HEK293 (cell line): ENCODE measurements at regions not wholly inside any gene's neighbourhood (a gene's known extent, or its start where the extent isn't known, plus 50 kb on each side); places are given as distances from the start of the nearest gene placed in this dataset.

Experiments used
- CTCF ChIP-seq: fragments of 450-650 bp; formaldehyde crosslinking; IDR thresholded peaks from 2 replicates; pipeline ENCODE4 v1.5.1; 2016; ENCODE audit warnings: missing biosample characterization, missing genetic modification characterization
- RBAK ChIP-seq: fragments of 450-650 bp; formaldehyde crosslinking; IDR thresholded peaks from 2 replicates; pipeline ENCODE4 v1.5.1; 2016; ENCODE audit warnings: missing biosample characterization, missing genetic modification characterization
- YY1 ChIP-seq: fragments of 450-650 bp; formaldehyde crosslinking; IDR thresholded peaks from 2 replicates; pipeline ENCODE4 v1.5.1; 2018; ENCODE audit warnings: missing biosample characterization, missing genetic modification characterization
- ZFHX2 ChIP-seq: fragments of 450-650 bp; formaldehyde crosslinking; conservative IDR thresholded peaks from 2 replicates; pipeline ENCODE4 v1.5.1; 2016; ENCODE audit warnings: missing biosample characterization, missing genetic modification characterization
- ZFP69B ChIP-seq: fragments of 450-650 bp; formaldehyde crosslinking; IDR thresholded peaks from 2 replicates; pipeline ENCODE4 v1.5.1; 2016; ENCODE audit warnings: missing biosample characterization, missing genetic modification characterization
- ZNF146 ChIP-seq: fragments of 450-650 bp; formaldehyde crosslinking; IDR thresholded peaks from 2 replicates; pipeline ENCODE4 v1.5.1; 2016; ENCODE audit warnings: missing biosample characterization, missing genetic modification characterization
- ZNF214 ChIP-seq: fragments of 450-650 bp; formaldehyde crosslinking; IDR thresholded peaks from 2 replicates; pipeline ENCODE4 v1.5.1; 2017; ENCODE audit warnings: missing biosample characterization, mild to moderate bottlenecking, missing genetic modification characterization, borderline replicate concordance
- ZNF274 ChIP-seq, 2 experiments: fragments of 200-500 bp in 1 of 2; fragments of 450-650 bp in 1 of 2; sonication (Bioruptor generic) in 1 of 2; formaldehyde crosslinking in 1 of 2; IDR thresholded peaks; 2 replicates each; pipeline versions ENCODE4 v1.5.1 to v1.6.1; 2014 to 2016; ENCODE audit warnings: borderline replicate concordance in 1 of 2, inconsistent platforms in 1 of 2, low read length in 1 of 2, missing biosample characterization in 1 of 2, missing genetic modification characterization in 1 of 2
- ZNF426 ChIP-seq: fragments of 450-650 bp; formaldehyde crosslinking; IDR thresholded peaks from 2 replicates; pipeline ENCODE4 v1.5.1; 2017; ENCODE audit warnings: missing biosample characterization, missing genetic modification characterization, mild to moderate bottlenecking, inconsistent platforms, moderate library complexity
- ZNF501 ChIP-seq: fragments of 450-650 bp; formaldehyde crosslinking; IDR thresholded peaks from 2 replicates; pipeline ENCODE4 v1.5.1; 2016; ENCODE audit warnings: missing biosample characterization, missing genetic modification characterization
- ZNF626 ChIP-seq: fragments of 450-650 bp; sonication (Bioruptor Pico); formaldehyde crosslinking; IDR thresholded peaks from 2 replicates; pipeline ENCODE4 v1.5.1; 2018; ENCODE audit warnings: missing biosample characterization, missing genetic modification characterization, inconsistent platforms
- ZNF707 ChIP-seq: fragments of 450-650 bp; formaldehyde crosslinking; IDR thresholded peaks from 2 replicates; pipeline ENCODE4 v1.5.1; 2016; ENCODE audit warnings: missing biosample characterization, missing genetic modification characterization
- ZNF837 ChIP-seq: fragments of 450-650 bp; formaldehyde crosslinking; IDR thresholded peaks from 2 replicates; pipeline ENCODE4 v1.5.1; 2016; ENCODE audit warnings: missing biosample characterization, missing genetic modification characterization
- TF ChIP-seq, protein P1 (sequence below): fragments of 450-650 bp; formaldehyde crosslinking; IDR thresholded peaks from 2 replicates; pipeline ENCODE4 v1.5.1; 2016; ENCODE audit warnings: missing biosample characterization, missing genetic modification characterization, low read depth

DNA sequence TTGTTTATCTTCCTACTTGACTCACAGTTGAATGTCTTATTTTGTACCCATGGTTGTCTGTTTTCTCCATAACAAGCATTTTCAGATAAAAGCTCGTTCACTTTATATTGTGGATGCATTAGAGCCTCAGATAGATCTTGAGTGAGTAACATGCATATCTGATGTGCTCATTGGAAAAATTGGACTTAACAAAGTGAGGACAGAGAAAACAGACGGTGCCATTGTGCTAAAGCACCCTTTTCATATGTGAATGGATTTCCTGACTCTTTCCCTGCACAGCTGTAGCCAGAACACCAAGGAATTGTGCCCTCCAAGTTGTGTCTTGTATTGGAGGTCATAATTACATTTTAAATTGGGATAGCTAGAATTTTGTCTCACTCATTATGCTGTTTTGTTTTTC lies 325.8 kb upstream of the MEF2C start:
- TF ChIP-seq YY1 (no peak), ZFP69B (tag by site-specific recombination) (no peak), ZNF214 (tag by site-specific recombination) (no peak), ZNF837 (no peak), ZNF707 (no peak), ZNF501 (tag by site-specific recombination) (no peak), ZFHX2 (tag by site-specific recombination) (no peak), CTCF (no peak), ZNF146 (tag by site-specific recombination) (no peak), RBAK (tag by site-specific recombination) (no peak), ZNF626 (tag by site-specific recombination) (no peak), ZNF426 (tag by site-specific recombination) (no peak), ZNF274 (IDR thresholded peaks at IDR 0.05; ENCODE audit: low read length) (no peak), ZNF274 (tag by site-specific recombination; IDR thresholded peaks at IDR 0.05; ENCODE audit: borderline replicate concordance) (no peak)
- TF ChIP-seq, protein P1, sequence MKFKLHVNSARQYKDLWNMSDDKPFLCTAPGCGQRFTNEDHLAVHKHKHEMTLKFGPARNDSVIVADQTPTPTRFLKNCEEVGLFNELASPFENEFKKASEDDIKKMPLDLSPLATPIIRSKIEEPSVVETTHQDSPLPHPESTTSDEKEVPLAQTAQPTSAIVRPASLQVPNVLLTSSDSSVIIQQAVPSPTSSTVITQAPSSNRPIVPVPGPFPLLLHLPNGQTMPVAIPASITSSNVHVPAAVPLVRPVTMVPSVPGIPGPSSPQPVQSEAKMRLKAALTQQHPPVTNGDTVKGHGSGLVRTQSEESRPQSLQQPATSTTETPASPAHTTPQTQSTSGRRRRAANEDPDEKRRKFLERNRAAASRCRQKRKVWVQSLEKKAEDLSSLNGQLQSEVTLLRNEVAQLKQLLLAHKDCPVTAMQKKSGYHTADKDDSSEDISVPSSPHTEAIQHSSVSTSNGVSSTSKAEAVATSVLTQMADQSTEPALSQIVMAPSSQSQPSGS (tag by site-specific recombination): no peak
